ENCODE measurements at regions not wholly inside any gene's neighbourhood (a gene's known extent, or its start where the extent isn't known, plus 50 kb on each side); places are given as distances from the start of the nearest gene placed in this dataset.

- TF ChIP-seq, protein P1, sequence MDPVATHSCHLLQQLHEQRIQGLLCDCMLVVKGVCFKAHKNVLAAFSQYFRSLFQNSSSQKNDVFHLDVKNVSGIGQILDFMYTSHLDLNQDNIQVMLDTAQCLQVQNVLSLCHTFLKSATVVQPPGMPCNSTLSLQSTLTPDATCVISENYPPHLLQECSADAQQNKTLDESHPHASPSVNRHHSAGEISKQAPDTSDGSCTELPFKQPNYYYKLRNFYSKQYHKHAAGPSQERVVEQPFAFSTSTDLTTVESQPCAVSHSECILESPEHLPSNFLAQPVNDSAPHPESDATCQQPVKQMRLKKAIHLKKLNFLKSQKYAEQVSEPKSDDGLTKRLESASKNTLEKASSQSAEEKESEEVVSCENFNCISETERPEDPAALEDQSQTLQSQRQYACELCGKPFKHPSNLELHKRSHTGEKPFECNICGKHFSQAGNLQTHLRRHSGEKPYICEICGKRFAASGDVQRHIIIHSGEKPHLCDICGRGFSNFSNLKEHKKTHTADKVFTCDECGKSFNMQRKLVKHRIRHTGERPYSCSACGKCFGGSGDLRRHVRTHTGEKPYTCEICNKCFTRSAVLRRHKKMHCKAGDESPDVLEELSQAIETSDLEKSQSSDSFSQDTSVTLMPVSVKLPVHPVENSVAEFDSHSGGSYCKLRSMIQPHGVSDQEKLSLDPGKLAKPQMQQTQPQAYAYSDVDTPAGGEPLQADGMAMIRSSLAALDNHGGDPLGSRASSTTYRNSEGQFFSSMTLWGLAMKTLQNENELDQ (CRISPR knock-in tag; IDR thresholded peaks at IDR 0.05; ENCODE audit: borderline replicate concordance): no peak
- TF ChIP-seq, protein P2, sequence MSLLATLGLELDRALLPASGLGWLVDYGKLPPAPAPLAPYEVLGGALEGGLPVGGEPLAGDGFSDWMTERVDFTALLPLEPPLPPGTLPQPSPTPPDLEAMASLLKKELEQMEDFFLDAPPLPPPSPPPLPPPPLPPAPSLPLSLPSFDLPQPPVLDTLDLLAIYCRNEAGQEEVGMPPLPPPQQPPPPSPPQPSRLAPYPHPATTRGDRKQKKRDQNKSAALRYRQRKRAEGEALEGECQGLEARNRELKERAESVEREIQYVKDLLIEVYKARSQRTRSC (CRISPR knock-in tag; IDR thresholded peaks at IDR 0.05; ENCODE audit: low read depth): no peak
Observed at GRCh38 chr7:156141941-156142340, 329.7 kb upstream of the SHH start.

Data from HepG2 (cell line).